ENCODE measurements at regions not wholly inside any gene's neighbourhood (a gene's known extent, or its start where the extent isn't known, plus 50 kb on each side); places are given as distances from the start of the nearest gene placed in this dataset.
"Not testable (repeated sequence)": the region's sequence is repeated elsewhere in the genome, so short reads cannot be mapped to it uniquely, and the experiment has no call there.

- DNase-seq = no peak
Measured at GRCh38 chr14:57061009-57061711, 207.5 kb downstream of the EXOC5 start.

GRCh38 chr14:57060276-57060955, 208.3 kb downstream of the EXOC5 start:
- no peak for DNase-seq

GRCh38 chr14:57058319-57058718, 210.4 kb downstream of the EXOC5 start:
- no peak for DNase-seq

- DNase-seq = no peak
Measured at GRCh38 chr14:57057803-57058202, 210.9 kb downstream of the EXOC5 start.

GRCh38 chr14:57056522-57056921, 212.2 kb downstream of the EXOC5 start:
- not testable (repeated sequence) for DNase-seq

GRCh38 chr14:57052705-57053302, 215.9 kb downstream of the EXOC5 start:
- DNase-seq = no peak

GRCh38 chr14:57051633-57052032, 217.1 kb downstream of the EXOC5 start:
- no peak for DNase-seq

GRCh38 chr14:57049848-57050247, 218.9 kb downstream of the EXOC5 start:
- DNase-seq = no peak

- DNase-seq = no peak
Measured at GRCh38 chr14:57046175-57046574, 222.5 kb downstream of the EXOC5 start.

GRCh38 chr14:57044101-57044973, 224.4 kb downstream of the EXOC5 start:
- not testable (repeated sequence) for DNase-seq

GRCh38 chr14:57038689-57039088, 228.4 kb upstream of the OTX2 start:
- DNase-seq = no peak

- DNase-seq = no peak
Measured at GRCh38 chr14:57031474-57031873, 221.2 kb upstream of the OTX2 start.

GRCh38 chr14:57029620-57030253, 219.5 kb upstream of the OTX2 start:
- DNase-seq = no peak

GRCh38 chr14:57025456-57025855, 215.2 kb upstream of the OTX2 start:
- no peak for DNase-seq

- no peak for DNase-seq
Measured at GRCh38 chr14:57022608-57023007, 212.3 kb upstream of the OTX2 start.

GRCh38 chr14:57018065-57018464, 207.8 kb upstream of the OTX2 start:
- no peak for DNase-seq

- no peak for DNase-seq
Measured at GRCh38 chr14:57013987-57014386, 203.7 kb upstream of the OTX2 start.

- no peak for DNase-seq
Measured at GRCh38 chr14:57009585-57010515, 199.6 kb upstream of the OTX2 start.

GRCh38 chr14:57008534-57008933, 198.3 kb upstream of the OTX2 start:
- no peak for DNase-seq

- DNase-seq = no peak
Measured at GRCh38 chr14:56998728-56999127, 188.4 kb upstream of the OTX2 start.

- no peak for DNase-seq
Measured at GRCh38 chr14:56996721-56997399, 186.6 kb upstream of the OTX2 start.
